ENCODE measurements at regions not wholly inside any gene's neighbourhood (a gene's known extent, or its start where the extent isn't known, plus 50 kb on each side); places are given as distances from the start of the nearest gene placed in this dataset.

- Histone ChIP-seq H3K27ac (ENCODE audit: low read depth, low read length) (no peak overlapping the region), H3K27me3 (ENCODE audit: control insufficient read depth, insufficient read depth, low read length) (no peaks in the 10 kb centered on the region), H3K36me3 (ENCODE audit: control insufficient read depth, insufficient read depth, low read length) (no peaks in the 10 kb centered on the region), H3K4me1 (ENCODE audit: control insufficient read depth, insufficient read depth, low read length) (no peaks in the 10 kb centered on the region), H3K9me3 (ENCODE audit: control insufficient read depth, insufficient read depth, low read depth, low read length) (peaks cover 10% of the 10 kb centered on the region), H3K4me3 (ENCODE audit: low read depth, low read length) (no peak overlapping the region), H3K9ac (ENCODE audit: low read length) (no peak overlapping the region)
These were observed 336.4 kb upstream of the NAV3 start for GRCh38 chr12:77494296-77494695.

- no peak overlapping the region for H3K9ac ChIP-seq (ENCODE audit: low read length)
- no peak overlapping the region for H3K27ac ChIP-seq (ENCODE audit: low read depth, low read length)
- H3K4me1 ChIP-seq (ENCODE audit: control insufficient read depth, insufficient read depth, low read length), result no peaks in the 10 kb centered on the region
- H3K4me3 ChIP-seq (ENCODE audit: low read depth, low read length), result no peak overlapping the region
- H3K27me3 ChIP-seq (ENCODE audit: control insufficient read depth, insufficient read depth, low read length), result no peaks in the 10 kb centered on the region
- H3K9me3 ChIP-seq (ENCODE audit: control insufficient read depth, insufficient read depth, low read depth, low read length), result peaks cover 10% of the 10 kb centered on the region
- H3K36me3 ChIP-seq (ENCODE audit: control insufficient read depth, insufficient read depth, low read length), result no peaks in the 10 kb centered on the region
These were observed 337.2 kb upstream of the NAV3 start for GRCh38 chr12:77493302-77494168.

GRCh38 chr12:77492536-77492935 lies 338.2 kb upstream of the NAV3 start:
- no peak overlapping the region for H3K9ac ChIP-seq (ENCODE audit: low read length)
- no peaks in the 10 kb centered on the region for H3K4me1 ChIP-seq (ENCODE audit: control insufficient read depth, insufficient read depth, low read length)
- H3K36me3 ChIP-seq (ENCODE audit: control insufficient read depth, insufficient read depth, low read length), result no peaks in the 10 kb centered on the region
- H3K9me3 ChIP-seq (ENCODE audit: control insufficient read depth, insufficient read depth, low read depth, low read length), result peaks cover 10% of the 10 kb centered on the region
- H3K27me3 ChIP-seq (ENCODE audit: control insufficient read depth, insufficient read depth, low read length), result no peaks in the 10 kb centered on the region
- no peak overlapping the region for H3K4me3 ChIP-seq (ENCODE audit: low read depth, low read length)
- no peak overlapping the region for H3K27ac ChIP-seq (ENCODE audit: low read depth, low read length)

- H3K27ac ChIP-seq (ENCODE audit: low read depth, low read length), result no peak overlapping the region
- H3K4me3 ChIP-seq (ENCODE audit: low read depth, low read length), result no peak overlapping the region
- peaks cover 8% of the 10 kb centered on the region; the same call in 1 of the 2 replicates for H3K4me1 ChIP-seq (ENCODE audit: control insufficient read depth, insufficient read depth, low read length)
- H3K27me3 ChIP-seq (ENCODE audit: control insufficient read depth, insufficient read depth, low read length), result no peaks in the 10 kb centered on the region
- no peak overlapping the region for H3K9ac ChIP-seq (ENCODE audit: low read length)
- no peaks in the 10 kb centered on the region for H3K36me3 ChIP-seq (ENCODE audit: control insufficient read depth, insufficient read depth, low read length)
- peaks cover 10% of the 10 kb centered on the region for H3K9me3 ChIP-seq (ENCODE audit: control insufficient read depth, insufficient read depth, low read depth, low read length)
These were observed 341.2 kb upstream of the NAV3 start for GRCh38 chr12:77489331-77489970.

- H3K4me3 ChIP-seq (ENCODE audit: low read depth, low read length), result no peak overlapping the region
- no peak overlapping the region for H3K9ac ChIP-seq (ENCODE audit: low read length)
- no peak overlapping the region for H3K27ac ChIP-seq (ENCODE audit: low read depth, low read length)
- H3K36me3 ChIP-seq (ENCODE audit: control insufficient read depth, insufficient read depth, low read length), result no peaks in the 10 kb centered on the region
- H3K27me3 ChIP-seq (ENCODE audit: control insufficient read depth, insufficient read depth, low read length), result no peaks in the 10 kb centered on the region
- H3K4me1 ChIP-seq (ENCODE audit: control insufficient read depth, insufficient read depth, low read length), result peaks cover 8% of the 10 kb centered on the region; the same call in 1 of the 2 replicates
- H3K9me3 ChIP-seq (ENCODE audit: control insufficient read depth, insufficient read depth, low read depth, low read length), result peaks cover 10% of the 10 kb centered on the region
These were observed 342.6 kb upstream of the NAV3 start for GRCh38 chr12:77488041-77488620.

- peaks cover 8% of the 10 kb centered on the region; the same call in 1 of the 2 replicates for H3K4me1 ChIP-seq (ENCODE audit: control insufficient read depth, insufficient read depth, low read length)
- no peaks in the 10 kb centered on the region for H3K27me3 ChIP-seq (ENCODE audit: control insufficient read depth, insufficient read depth, low read length)
- H3K9me3 ChIP-seq (ENCODE audit: control insufficient read depth, insufficient read depth, low read depth, low read length), result peaks cover 10% of the 10 kb centered on the region
- no peak overlapping the region for H3K9ac ChIP-seq (ENCODE audit: low read length)
- H3K4me3 ChIP-seq (ENCODE audit: low read depth, low read length), result no peak overlapping the region
- H3K27ac ChIP-seq (ENCODE audit: low read depth, low read length), result no peak overlapping the region
- no peaks in the 10 kb centered on the region for H3K36me3 ChIP-seq (ENCODE audit: control insufficient read depth, insufficient read depth, low read length)
These were observed 343.8 kb upstream of the NAV3 start for GRCh38 chr12:77486872-77487271.

GRCh38 chr12:77485961-77486854 lies 344.5 kb upstream of the NAV3 start:
- Histone ChIP-seq H3K9ac (ENCODE audit: low read length) (no peak overlapping the region), H3K27ac (ENCODE audit: low read depth, low read length) (no peak overlapping the region), H3K4me3 (ENCODE audit: low read depth, low read length) (no peak overlapping the region), H3K9me3 (ENCODE audit: control insufficient read depth, insufficient read depth, low read depth, low read length) (peaks cover 5% of the 10 kb centered on the region; the same call in 1 of the 2 replicates), H3K4me1 (ENCODE audit: control insufficient read depth, insufficient read depth, low read length) (peaks cover 8% of the 10 kb centered on the region; the same call in 1 of the 2 replicates), H3K36me3 (ENCODE audit: control insufficient read depth, insufficient read depth, low read length) (no peaks in the 10 kb centered on the region), H3K27me3 (ENCODE audit: control insufficient read depth, insufficient read depth, low read length) (no peaks in the 10 kb centered on the region)

- Histone ChIP-seq H3K4me3 (ENCODE audit: low read depth, low read length) (no peak overlapping the region), H3K36me3 (ENCODE audit: control insufficient read depth, insufficient read depth, low read length) (no peaks in the 10 kb centered on the region), H3K9me3 (ENCODE audit: control insufficient read depth, insufficient read depth, low read depth, low read length) (no peaks in the 10 kb centered on the region), H3K4me1 (ENCODE audit: control insufficient read depth, insufficient read depth, low read length) (peaks cover 17% of the 10 kb centered on the region; the same call in 1 of the 2 replicates), H3K27me3 (ENCODE audit: control insufficient read depth, insufficient read depth, low read length) (no peaks in the 10 kb centered on the region), H3K27ac (ENCODE audit: low read depth, low read length) (no peak overlapping the region), H3K9ac (ENCODE audit: low read length) (no peak overlapping the region)
These were observed 349.0 kb upstream of the NAV3 start for GRCh38 chr12:77481687-77482086.

- no peaks in the 10 kb centered on the region for H3K36me3 ChIP-seq (ENCODE audit: control insufficient read depth, insufficient read depth, low read length)
- no peak overlapping the region for H3K9ac ChIP-seq (ENCODE audit: low read length)
- no peak overlapping the region for H3K4me3 ChIP-seq (ENCODE audit: low read depth, low read length)
- peaks cover 9% of the 10 kb centered on the region; the same call in 1 of the 2 replicates for H3K4me1 ChIP-seq (ENCODE audit: control insufficient read depth, insufficient read depth, low read length)
- H3K9me3 ChIP-seq (ENCODE audit: control insufficient read depth, insufficient read depth, low read depth, low read length), result no peaks in the 10 kb centered on the region
- no peaks in the 10 kb centered on the region for H3K27me3 ChIP-seq (ENCODE audit: control insufficient read depth, insufficient read depth, low read length)
- H3K27ac ChIP-seq (ENCODE audit: low read depth, low read length), result no peak overlapping the region
These were observed 352.7 kb upstream of the NAV3 start for GRCh38 chr12:77477907-77478533.

GRCh38 chr12:77471801-77472200 lies 358.9 kb upstream of the NAV3 start:
- no peak overlapping the region for H3K27ac ChIP-seq (ENCODE audit: low read depth, low read length)
- no peak overlapping the region for H3K9ac ChIP-seq (ENCODE audit: low read length)
- H3K27me3 ChIP-seq (ENCODE audit: control insufficient read depth, insufficient read depth, low read length), result no peaks in the 10 kb centered on the region
- no peak overlapping the region for H3K4me3 ChIP-seq (ENCODE audit: low read depth, low read length)
- no peaks in the 10 kb centered on the region for H3K36me3 ChIP-seq (ENCODE audit: control insufficient read depth, insufficient read depth, low read length)
- no peaks in the 10 kb centered on the region for H3K9me3 ChIP-seq (ENCODE audit: control insufficient read depth, insufficient read depth, low read depth, low read length)
- H3K4me1 ChIP-seq (ENCODE audit: control insufficient read depth, insufficient read depth, low read length), result no peaks in the 10 kb centered on the region

Data from HUES6 (cell line).